ENCODE measurements at regions not wholly inside any gene's neighbourhood (a gene's known extent, or its start where the extent isn't known, plus 50 kb on each side); places are given as distances from the start of the nearest gene placed in this dataset.

DNA sequence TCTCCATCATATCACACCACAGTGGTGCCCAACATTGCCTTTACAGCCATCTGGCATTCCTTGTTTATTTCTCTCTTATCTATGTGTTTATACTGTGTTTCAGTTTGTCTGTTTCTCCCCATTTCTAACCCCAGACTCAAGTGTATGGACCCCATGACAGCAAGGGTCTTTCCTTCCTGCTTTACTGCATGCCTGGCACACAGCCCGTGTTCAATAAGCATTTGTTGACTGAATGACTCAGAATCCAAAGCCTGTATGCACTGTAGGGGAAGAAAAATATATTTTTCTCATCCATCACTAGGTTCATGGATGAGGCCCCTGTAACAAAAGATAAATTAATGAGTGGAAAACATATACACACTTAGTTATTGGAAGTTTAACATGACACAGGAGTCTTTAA is 190.8 kb upstream of the SEMA6A start:
- TF ChIP-seq, protein P1, sequence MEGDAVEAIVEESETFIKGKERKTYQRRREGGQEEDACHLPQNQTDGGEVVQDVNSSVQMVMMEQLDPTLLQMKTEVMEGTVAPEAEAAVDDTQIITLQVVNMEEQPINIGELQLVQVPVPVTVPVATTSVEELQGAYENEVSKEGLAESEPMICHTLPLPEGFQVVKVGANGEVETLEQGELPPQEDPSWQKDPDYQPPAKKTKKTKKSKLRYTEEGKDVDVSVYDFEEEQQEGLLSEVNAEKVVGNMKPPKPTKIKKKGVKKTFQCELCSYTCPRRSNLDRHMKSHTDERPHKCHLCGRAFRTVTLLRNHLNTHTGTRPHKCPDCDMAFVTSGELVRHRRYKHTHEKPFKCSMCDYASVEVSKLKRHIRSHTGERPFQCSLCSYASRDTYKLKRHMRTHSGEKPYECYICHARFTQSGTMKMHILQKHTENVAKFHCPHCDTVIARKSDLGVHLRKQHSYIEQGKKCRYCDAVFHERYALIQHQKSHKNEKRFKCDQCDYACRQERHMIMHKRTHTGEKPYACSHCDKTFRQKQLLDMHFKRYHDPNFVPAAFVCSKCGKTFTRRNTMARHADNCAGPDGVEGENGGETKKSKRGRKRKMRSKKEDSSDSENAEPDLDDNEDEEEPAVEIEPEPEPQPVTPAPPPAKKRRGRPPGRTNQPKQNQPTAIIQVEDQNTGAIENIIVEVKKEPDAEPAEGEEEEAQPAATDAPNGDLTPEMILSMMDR (IDR thresholded peaks at IDR 0.05): no peak
- TF ChIP-seq ZFX (IDR thresholded peaks at IDR 0.05; ENCODE audit: borderline replicate concordance): no peak

All from 22Rv1 (cell line).